ENCODE measurements at regions not wholly inside any gene's neighbourhood (a gene's known extent, or its start where the extent isn't known, plus 50 kb on each side); places are given as distances from the start of the nearest gene placed in this dataset.

- CTCF ChIA-PET = no interaction called here
Measured at GRCh38 chr2:35794796-35795450, 560.7 kb upstream of the CRIM1 start.

GRCh38 chr2:35790292-35790691 is 565.3 kb upstream of the CRIM1 start:
- ChIA-PET POLR2A (no interaction called here), CTCF (no interaction called here)
- TF ChIP-seq CTCF (IDR thresholded peaks at IDR 0.05; ENCODE audit: insufficient read depth, low read length, missing control alignments) = no peak
- H3K4me3 ChIP-seq (ENCODE audit: low read depth, low read length) = no peak overlapping the region
- DNase-seq (ENCODE audit: low read depth, low spot score) = no peak

More at GRCh38 chr2:35794796-35795450, 560.7 kb upstream of the CRIM1 start:
- no peak for DNase-seq (ENCODE audit: low read depth, low spot score)
- POLR2A ChIA-PET = no interaction called here
- TF ChIP-seq CTCF (IDR thresholded peaks at IDR 0.05; ENCODE audit: insufficient read depth, low read length, missing control alignments) = no peak
- H3K4me3 ChIP-seq (ENCODE audit: low read depth, low read length) = no peak overlapping the region

- POLR2A ChIA-PET = no interaction called here
- H3K4me3 ChIP-seq (ENCODE audit: low read depth, low read length) = no peak overlapping the region
- no peak for DNase-seq (ENCODE audit: low read depth, low spot score)
- TF ChIP-seq CTCF (IDR thresholded peaks at IDR 0.05; ENCODE audit: insufficient read depth, low read length, missing control alignments) = no peak
- CTCF ChIA-PET = no interaction called here
Measured at GRCh38 chr2:35788543-35788942, 567.0 kb upstream of the CRIM1 start.

GRCh38 chr2:35787302-35788031 is 568.1 kb upstream of the CRIM1 start:
- H3K4me3 ChIP-seq (ENCODE audit: low read depth, low read length) = no peak overlapping the region
- POLR2A ChIA-PET = no interaction called here

GRCh38 chr2:35785564-35785963 is 570.0 kb upstream of the CRIM1 start:
- no peak overlapping the region for H3K4me3 ChIP-seq (ENCODE audit: low read depth, low read length)
- no peak for DNase-seq (ENCODE audit: low read depth, low spot score)
- TF ChIP-seq CTCF (IDR thresholded peaks at IDR 0.05; ENCODE audit: insufficient read depth, low read length, missing control alignments) = no peak
- ChIA-PET POLR2A (no interaction called here), CTCF (no interaction called here)

More at GRCh38 chr2:35787302-35788031, 568.1 kb upstream of the CRIM1 start:
- DNase-seq (ENCODE audit: low read depth, low spot score) = no peak
- CTCF ChIA-PET = no interaction called here
- no peak for TF ChIP-seq CTCF (IDR thresholded peaks at IDR 0.05; ENCODE audit: insufficient read depth, low read length, missing control alignments)

GRCh38 chr2:35784777-35785176 is 570.8 kb upstream of the CRIM1 start:
- no peak for TF ChIP-seq CTCF (IDR thresholded peaks at IDR 0.05; ENCODE audit: insufficient read depth, low read length, missing control alignments)
- no peak overlapping the region for H3K4me3 ChIP-seq (ENCODE audit: low read depth, low read length)
- POLR2A ChIA-PET = no interaction called here
- CTCF ChIA-PET = no interaction called here
- no peak for DNase-seq (ENCODE audit: low read depth, low spot score)

Data from AG04449 (cell line).